ENCODE measurements at regions not wholly inside any gene's neighbourhood (a gene's known extent, or its start where the extent isn't known, plus 50 kb on each side); places are given as distances from the start of the nearest gene placed in this dataset.
"Not testable (repeated sequence)": the region's sequence is repeated elsewhere in the genome, so short reads cannot be mapped to it uniquely, and the experiment has no call there.

- TF ChIP-seq CTCF (IDR thresholded peaks at IDR 0.05; ENCODE audit: insufficient read depth, low read depth, low read length): peak; percentile 12
- DNase-seq (ENCODE audit: low read depth): peak; percentile 92
- H3K4me3 ChIP-seq (ENCODE audit: low read depth, low read length): peak overlapping the region; percentile 99
These were observed 88.0 kb upstream of the RPRML start for GRCh38 chr17:47066841-47067682.

GRCh38 chr17:47066095-47066494 is 87.0 kb upstream of the RPRML start:
- TF ChIP-seq CTCF (IDR thresholded peaks at IDR 0.05; ENCODE audit: insufficient read depth, low read depth, low read length): no peak
- no peak overlapping the region for H3K4me3 ChIP-seq (ENCODE audit: low read depth, low read length)
- DNase-seq (ENCODE audit: low read depth): no peak

GRCh38 chr17:47064684-47065083 is 85.6 kb upstream of the RPRML start:
- no peak for DNase-seq (ENCODE audit: low read depth)
- TF ChIP-seq CTCF (IDR thresholded peaks at IDR 0.05; ENCODE audit: insufficient read depth, low read depth, low read length): no peak
- no peak overlapping the region for H3K4me3 ChIP-seq (ENCODE audit: low read depth, low read length)

GRCh38 chr17:47063475-47063874 is 84.4 kb upstream of the RPRML start:
- H3K4me3 ChIP-seq (ENCODE audit: low read depth, low read length): no peak overlapping the region
- DNase-seq (ENCODE audit: low read depth): no peak
- TF ChIP-seq CTCF (IDR thresholded peaks at IDR 0.05; ENCODE audit: insufficient read depth, low read depth, low read length): no peak

GRCh38 chr17:47062851-47063250 is 83.8 kb upstream of the RPRML start:
- not testable (repeated sequence) for H3K4me3 ChIP-seq (ENCODE audit: low read depth, low read length)

GRCh38 chr17:47060005-47060404 is 81.0 kb upstream of the RPRML start:
- not testable (repeated sequence) for H3K4me3 ChIP-seq (ENCODE audit: low read depth, low read length); DNase-seq (ENCODE audit: low read depth)

More at GRCh38 chr17:47062851-47063250, 83.8 kb upstream of the RPRML start:
- not testable (repeated sequence) for DNase-seq (ENCODE audit: low read depth)

- H3K4me3 ChIP-seq (ENCODE audit: low read depth, low read length): no peak overlapping the region
- no peak for DNase-seq (ENCODE audit: low read depth)
- TF ChIP-seq CTCF (IDR thresholded peaks at IDR 0.05; ENCODE audit: insufficient read depth, low read depth, low read length): no peak
These were observed 78.8 kb upstream of the RPRML start for GRCh38 chr17:47057830-47058229.

- not testable (repeated sequence) for DNase-seq (ENCODE audit: low read depth); H3K4me3 ChIP-seq (ENCODE audit: low read depth, low read length)
These were observed 78.2 kb upstream of the RPRML start for GRCh38 chr17:47057279-47057678.

GRCh38 chr17:47056687-47057086 is 77.6 kb upstream of the RPRML start:
- not testable (repeated sequence) for H3K4me3 ChIP-seq (ENCODE audit: low read depth, low read length); DNase-seq (ENCODE audit: low read depth)
